GM23338 (cell line): ENCODE measurements at regions not wholly inside any gene's neighbourhood (a gene's known extent, or its start where the extent isn't known, plus 50 kb on each side); places are given as distances from the start of the nearest gene placed in this dataset.

Source experiments
- ATAC-seq: fragments of 200-7000 bp; cut with Tn5 transposase; 3 replicates; pipeline ENCODE4 v1.9.1; 2020
- DNase-seq: peaks from one replicate; pipeline ENCODE4 v3.0.0-alpha.2; 2015; ENCODE audit warnings: low spot score
- H2AFZ ChIP-seq: fragments of 200-600 bp; sonication (generic); 2 replicates; pipeline ENCODE4 v1.8.0; 2016; ENCODE audit warnings: antibody characterized with exemption, mild to moderate bottlenecking, moderate library complexity
- H3F3A ChIP-seq: fragments of 200-600 bp; sonication (generic); replicated peaks from 2 replicates; pipeline ENCODE4 v1.8.0; 2017; ENCODE audit warnings: antibody characterized with exemption, mixed run types, low read depth
- H3K27ac ChIP-seq: fragments of 200-600 bp; sonication (generic); 2 replicates; pipeline ENCODE4 v1.6.1; 2016; ENCODE audit warnings: low read depth
- H3K27me3 ChIP-seq: fragments of 200-600 bp; sonication (generic); 2 replicates; pipeline ENCODE4 v1.8.0; 2016; ENCODE audit warnings: mild to moderate bottlenecking, mixed run types, moderate library complexity; ENCODE audit not compliant: insufficient read depth
- H3K36me3 ChIP-seq: fragments of 200-600 bp; sonication (generic); 2 replicates; pipeline ENCODE4 v1.8.0; 2016; ENCODE audit warnings: mild to moderate bottlenecking; ENCODE audit not compliant: insufficient read depth
- H3K4me1 ChIP-seq: fragments of 200-600 bp; sonication (generic); 2 replicates; pipeline ENCODE4 v1.8.0; 2016; ENCODE audit warnings: mild to moderate bottlenecking, moderate library complexity; ENCODE audit not compliant: insufficient read depth
- H3K4me2 ChIP-seq: fragments of 200-600 bp; sonication (generic); 2 replicates; pipeline ENCODE4 v1.7.1; 2017; ENCODE audit warnings: mixed run types
- H3K4me3 ChIP-seq: fragments of 200-600 bp; sonication (generic); 2 replicates; pipeline ENCODE4 v1.6.1; 2016; ENCODE audit warnings: mixed run types
- H3K79me2 ChIP-seq: fragments of 200-600 bp; sonication (generic); replicated peaks from 2 replicates; pipeline ENCODE4 v1.8.0; 2017; ENCODE audit warnings: mild to moderate bottlenecking; ENCODE audit not compliant: insufficient read depth
- H3K9me2 ChIP-seq: fragments of 200-600 bp; sonication (generic); 2 replicates; pipeline ENCODE4 v1.8.0; 2017; ENCODE audit not compliant: insufficient read depth
- H4K20me1 ChIP-seq: fragments of 200-600 bp; sonication (generic); replicated peaks from 2 replicates; pipeline ENCODE4 v1.8.0; 2017; ENCODE audit warnings: mild to moderate bottlenecking; ENCODE audit not compliant: insufficient read depth
- H3K27ac Mint-ChIP-seq: 2 replicates; pipeline ENCODE4 v1.8.0; 2020; ENCODE audit warnings: inconsistent platforms, mild to moderate bottlenecking, moderate library complexity, mixed read lengths
- H3K27me3 Mint-ChIP-seq: 3 replicates; pipeline ENCODE4 v1.8.0; 2022; ENCODE audit warnings: low read depth, mild to moderate bottlenecking, moderate library complexity, mixed read lengths, inconsistent platforms; ENCODE audit not compliant: insufficient read depth, poor library complexity
- H3K36me3 Mint-ChIP-seq: 3 replicates; pipeline ENCODE4 v1.8.0; 2021; ENCODE audit warnings: low read depth, mild to moderate bottlenecking, inconsistent platforms, moderate library complexity, mixed read lengths
- H3K4me1 Mint-ChIP-seq: 3 replicates; pipeline ENCODE4 v1.8.0; 2020; ENCODE audit warnings: mild to moderate bottlenecking, inconsistent platforms, mixed read lengths
- H3K4me3 Mint-ChIP-seq: 3 replicates; pipeline ENCODE4 v1.8.0; 2021; ENCODE audit warnings: moderate library complexity, mild to moderate bottlenecking, inconsistent platforms, mixed read lengths
- H3K9me3 Mint-ChIP-seq: 3 replicates; pipeline ENCODE4 v1.8.0; 2020; ENCODE audit warnings: moderate library complexity, mild to moderate bottlenecking, inconsistent platforms, mixed read lengths
- CREB1 ChIP-seq: fragments of 250-450 bp; sonication (Bioruptor Pico); IDR thresholded peaks from 2 replicates; pipeline ENCODE4 v1.5.0; 2020; ENCODE audit warnings: low read depth, mild to moderate bottlenecking, moderate library complexity
- NANOG ChIP-seq: IDR thresholded peaks from 2 replicates; pipeline ENCODE4 v1.6.1; 2016; ENCODE audit warnings: antibody characterized with exemption, borderline replicate concordance
- STAT1 ChIP-seq: IDR thresholded peaks from one replicate; pipeline ENCODE4 v1.6.1; 2016; ENCODE audit warnings: antibody characterized with exemption; ENCODE audit not compliant: unreplicated experiment
- TF ChIP-seq, protein P1 (sequence below): IDR thresholded peaks from one replicate; pipeline ENCODE4 v1.6.1; 2018; ENCODE audit warnings: antibody characterized with exemption; ENCODE audit not compliant: unreplicated experiment
- TF ChIP-seq, protein P2 (sequence below), 2 experiments: fragments of 200-600 bp in 1 of 2; sonication (generic) in 1 of 2; conservative IDR thresholded peaks; 2 replicates each; pipeline versions ENCODE4 v1.5.1 to v1.6.1; 2016 to 2017; ENCODE audit warnings: antibody characterized with exemption in 2 of 2, low read depth in 2 of 2, mild to moderate bottlenecking in 2 of 2, moderate library complexity in 1 of 2

- Histone ChIP-seq H4K20me1 (no peaks in the 10 kb centered on the region), H3K36me3 (no peaks in the 10 kb centered on the region), H2AFZ (no peak overlapping the region), H3F3A (no peaks in the 10 kb centered on the region), H3K4me1 (no peaks in the 10 kb centered on the region), H3K4me2 (no peak overlapping the region), H3K79me2 (no peaks in the 10 kb centered on the region), H3K27me3 (no peaks in the 10 kb centered on the region), H3K27ac (no peak overlapping the region), H3K9me2 (no peaks in the 10 kb centered on the region), H3K4me3 (no peak overlapping the region)
- H3K4me1 Mint-ChIP-seq: no peaks in the 10 kb centered on the region; the same call in 1 of the 3 replicates
- peaks cover 12% of the 10 kb centered on the region for H3K36me3 Mint-ChIP-seq
- no peaks in the 10 kb centered on the region for H3K27me3 Mint-ChIP-seq
- ATAC-seq (no peak), DNase-seq (no peak)
- H3K27ac Mint-ChIP-seq: no peak overlapping the region
- H3K4me3 Mint-ChIP-seq: no peak overlapping the region
- H3K9me3 Mint-ChIP-seq: peaks cover 7% of the 10 kb centered on the region
- TF ChIP-seq, protein P1, sequence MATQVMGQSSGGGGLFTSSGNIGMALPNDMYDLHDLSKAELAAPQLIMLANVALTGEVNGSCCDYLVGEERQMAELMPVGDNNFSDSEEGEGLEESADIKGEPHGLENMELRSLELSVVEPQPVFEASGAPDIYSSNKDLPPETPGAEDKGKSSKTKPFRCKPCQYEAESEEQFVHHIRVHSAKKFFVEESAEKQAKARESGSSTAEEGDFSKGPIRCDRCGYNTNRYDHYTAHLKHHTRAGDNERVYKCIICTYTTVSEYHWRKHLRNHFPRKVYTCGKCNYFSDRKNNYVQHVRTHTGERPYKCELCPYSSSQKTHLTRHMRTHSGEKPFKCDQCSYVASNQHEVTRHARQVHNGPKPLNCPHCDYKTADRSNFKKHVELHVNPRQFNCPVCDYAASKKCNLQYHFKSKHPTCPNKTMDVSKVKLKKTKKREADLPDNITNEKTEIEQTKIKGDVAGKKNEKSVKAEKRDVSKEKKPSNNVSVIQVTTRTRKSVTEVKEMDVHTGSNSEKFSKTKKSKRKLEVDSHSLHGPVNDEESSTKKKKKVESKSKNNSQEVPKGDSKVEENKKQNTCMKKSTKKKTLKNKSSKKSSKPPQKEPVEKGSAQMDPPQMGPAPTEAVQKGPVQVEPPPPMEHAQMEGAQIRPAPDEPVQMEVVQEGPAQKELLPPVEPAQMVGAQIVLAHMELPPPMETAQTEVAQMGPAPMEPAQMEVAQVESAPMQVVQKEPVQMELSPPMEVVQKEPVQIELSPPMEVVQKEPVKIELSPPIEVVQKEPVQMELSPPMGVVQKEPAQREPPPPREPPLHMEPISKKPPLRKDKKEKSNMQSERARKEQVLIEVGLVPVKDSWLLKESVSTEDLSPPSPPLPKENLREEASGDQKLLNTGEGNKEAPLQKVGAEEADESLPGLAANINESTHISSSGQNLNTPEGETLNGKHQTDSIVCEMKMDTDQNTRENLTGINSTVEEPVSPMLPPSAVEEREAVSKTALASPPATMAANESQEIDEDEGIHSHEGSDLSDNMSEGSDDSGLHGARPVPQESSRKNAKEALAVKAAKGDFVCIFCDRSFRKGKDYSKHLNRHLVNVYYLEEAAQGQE: no peak
- TF ChIP-seq, protein P2, sequence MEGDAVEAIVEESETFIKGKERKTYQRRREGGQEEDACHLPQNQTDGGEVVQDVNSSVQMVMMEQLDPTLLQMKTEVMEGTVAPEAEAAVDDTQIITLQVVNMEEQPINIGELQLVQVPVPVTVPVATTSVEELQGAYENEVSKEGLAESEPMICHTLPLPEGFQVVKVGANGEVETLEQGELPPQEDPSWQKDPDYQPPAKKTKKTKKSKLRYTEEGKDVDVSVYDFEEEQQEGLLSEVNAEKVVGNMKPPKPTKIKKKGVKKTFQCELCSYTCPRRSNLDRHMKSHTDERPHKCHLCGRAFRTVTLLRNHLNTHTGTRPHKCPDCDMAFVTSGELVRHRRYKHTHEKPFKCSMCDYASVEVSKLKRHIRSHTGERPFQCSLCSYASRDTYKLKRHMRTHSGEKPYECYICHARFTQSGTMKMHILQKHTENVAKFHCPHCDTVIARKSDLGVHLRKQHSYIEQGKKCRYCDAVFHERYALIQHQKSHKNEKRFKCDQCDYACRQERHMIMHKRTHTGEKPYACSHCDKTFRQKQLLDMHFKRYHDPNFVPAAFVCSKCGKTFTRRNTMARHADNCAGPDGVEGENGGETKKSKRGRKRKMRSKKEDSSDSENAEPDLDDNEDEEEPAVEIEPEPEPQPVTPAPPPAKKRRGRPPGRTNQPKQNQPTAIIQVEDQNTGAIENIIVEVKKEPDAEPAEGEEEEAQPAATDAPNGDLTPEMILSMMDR (conservative IDR thresholded peaks at IDR 0.05; ENCODE audit: low read depth in 2 of 2): no peak
- no peak for TF ChIP-seq NANOG
Observed at GRCh38 chrX:13955975-13956374, 73.7 kb downstream of the GEMIN8 start.

DNA sequence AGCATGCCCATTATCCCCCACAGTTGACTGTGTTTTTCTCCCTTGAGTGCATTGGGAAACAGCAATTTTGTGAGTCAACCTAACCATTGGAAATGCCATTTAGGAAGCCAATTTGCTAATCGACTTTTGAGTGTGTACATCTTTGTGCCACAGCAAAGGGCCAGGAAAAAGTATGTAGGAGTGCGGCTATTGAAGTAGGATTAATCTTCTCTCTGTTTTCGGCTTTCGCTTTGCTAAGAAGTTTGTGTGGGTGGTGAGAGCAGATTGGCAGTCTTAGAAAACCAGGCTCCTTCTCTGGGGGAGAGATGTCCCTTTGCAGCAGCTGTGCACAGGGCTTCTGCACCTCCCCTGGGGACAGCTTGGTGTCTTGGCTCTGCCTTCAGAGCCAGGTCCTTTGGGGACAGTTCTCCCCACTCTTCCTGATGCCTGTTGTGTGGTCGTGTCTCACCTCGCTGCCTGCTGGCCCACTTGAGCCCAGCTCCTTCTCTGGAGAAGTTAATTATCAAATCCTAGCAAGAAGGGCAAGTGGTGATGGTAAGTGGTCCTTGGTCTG lies 74.5 kb downstream of the GEMIN8 start:
- Histone ChIP-seq H3F3A (no peaks in the 10 kb centered on the region), H3K9me2 (no peaks in the 10 kb centered on the region), H3K4me3 (no peak overlapping the region), H4K20me1 (no peaks in the 10 kb centered on the region), H3K36me3 (no peaks in the 10 kb centered on the region), H2AFZ (no peak overlapping the region), H3K79me2 (no peaks in the 10 kb centered on the region), H3K4me2 (no peak overlapping the region), H3K27me3 (no peaks in the 10 kb centered on the region), H3K4me1 (no peaks in the 10 kb centered on the region), H3K27ac (no peak overlapping the region)
- Mint-ChIP-seq H3K27me3 (no peaks in the 10 kb centered on the region), H3K27ac (no peak overlapping the region), H3K4me1 (no peaks in the 10 kb centered on the region; the same call in 1 of the 3 replicates), H3K36me3 (peaks cover 12% of the 10 kb centered on the region), H3K9me3 (peaks cover 7% of the 10 kb centered on the region), H3K4me3 (no peak overlapping the region)
- no peak for ATAC-seq
- no peak for TF ChIP-seq STAT1
- TF ChIP-seq CREB1 (CRISPR knock-in tag): no peak
- DNase-seq: no peak
